ENCODE measurements at regions not wholly inside any gene's neighbourhood (a gene's known extent, or its start where the extent isn't known, plus 50 kb on each side); places are given as distances from the start of the nearest gene placed in this dataset.

DNA sequence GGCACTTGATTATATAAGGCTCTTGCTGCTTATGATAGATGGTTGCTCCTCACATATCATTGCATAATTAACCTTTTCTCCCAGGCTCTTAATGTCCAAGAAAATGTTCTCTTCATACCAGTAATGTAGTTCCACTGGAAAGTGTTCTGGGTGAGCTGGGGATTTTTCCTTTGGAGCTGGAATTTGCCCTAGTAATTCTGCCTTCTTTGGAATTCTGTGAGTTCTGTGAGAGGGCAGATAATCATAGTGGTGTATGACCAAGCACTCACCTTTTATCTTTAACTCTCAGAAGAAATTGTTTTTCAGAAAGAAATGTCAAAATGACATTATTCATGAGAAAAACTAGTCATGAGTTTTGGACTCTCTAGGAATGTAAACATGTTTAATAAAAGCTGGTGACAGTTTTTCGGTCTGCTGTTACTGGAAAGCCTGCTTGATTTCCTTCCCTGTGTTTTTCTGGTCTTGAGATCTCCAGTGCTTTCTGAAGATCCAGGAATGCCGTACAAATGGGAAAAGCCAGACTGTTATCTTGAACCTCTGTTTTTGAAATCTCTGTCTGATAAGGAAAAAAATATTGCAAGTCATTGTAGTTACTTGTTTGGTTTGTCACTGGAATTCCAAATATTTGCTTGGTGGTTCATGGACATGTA is 148.3 kb upstream of the PRPS1L1 start:
- H3K4me2 ChIP-seq (ENCODE audit: low read length): no peak overlapping the region
- ChIA-PET RAD21 (ENCODE audit: low non-redundant PET in 1 of 2, low total read pairs in 2 of 2, uncharacterized antibody in 2 of 2, unreplicated experiment in 2 of 2) (no interaction called here), CTCF (no interaction called here), POLR2A (no interaction called here)
- intact Hi-C loops (cut with micrococcal nuclease): no loop called here
- H3K79me2 ChIP-seq (ENCODE audit: insufficient read depth, low read length): no peaks in the 10 kb centered on the region
- no TSS peak for BruUV-seq (replicated peaks)
- no peaks in the 10 kb centered on the region for H4K20me1 ChIP-seq (ENCODE audit: insufficient read depth)
- H3K4me1 ChIP-seq (ENCODE audit: control insufficient read depth in 1 of 2, insufficient read depth in 2 of 2, low read length in 2 of 2): no peaks in the 10 kb centered on the region
- H3K9me3 ChIP-seq (ENCODE audit: control insufficient read depth in 1 of 2, insufficient read depth in 1 of 2, low read depth in 1 of 2, low read length in 2 of 2): no peaks in the 10 kb centered on the region
- H3K9ac ChIP-seq (ENCODE audit: low read length): no peak overlapping the region
- H3K27me3 ChIP-seq (ENCODE audit: insufficient read depth, low read length): no peaks in the 10 kb centered on the region
- ATAC-seq (no peak), DNase-seq (ENCODE audit: low read depth, low spot score) (no peak)
- no peak overlapping the region for H3K4me3 ChIP-seq (replicated peaks in 1 of 2; ENCODE audit: low read depth in 1 of 2, low read length in 2 of 2)
- H3K36me3 ChIP-seq (ENCODE audit: control insufficient read depth in 1 of 2, insufficient read depth in 2 of 2, low read length in 2 of 2): no peaks in the 10 kb centered on the region
- H3K9me2 ChIP-seq (ENCODE audit: insufficient read depth): no peaks in the 10 kb centered on the region
- TF ChIP-seq SP1 (IDR thresholded peaks at IDR 0.05; ENCODE audit: low read depth) (no peak), EGR1 (IDR thresholded peaks at IDR 0.05; ENCODE audit: low read depth) (no peak), EZH2 (IDR thresholded peaks at IDR 0.05) (no peak), CBX3 (IDR thresholded peaks at IDR 0.05; ENCODE audit: low read depth) (no peak), YY1 (IDR thresholded peaks at IDR 0.05; ENCODE audit: extremely low read depth, insufficient replicate concordance, low read depth, low read length) (no peak)
- TF ChIP-seq, protein P1, sequence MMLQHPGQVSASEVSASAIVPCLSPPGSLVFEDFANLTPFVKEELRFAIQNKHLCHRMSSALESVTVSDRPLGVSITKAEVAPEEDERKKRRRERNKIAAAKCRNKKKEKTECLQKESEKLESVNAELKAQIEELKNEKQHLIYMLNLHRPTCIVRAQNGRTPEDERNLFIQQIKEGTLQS (IDR thresholded peaks at IDR 0.05): no peak
- H2AFZ ChIP-seq (ENCODE audit: low read depth, low read length, poor library complexity, severe bottlenecking): no peak overlapping the region
- H3K27ac ChIP-seq (ENCODE audit: low read depth, low read length): no peak overlapping the region

DNA sequence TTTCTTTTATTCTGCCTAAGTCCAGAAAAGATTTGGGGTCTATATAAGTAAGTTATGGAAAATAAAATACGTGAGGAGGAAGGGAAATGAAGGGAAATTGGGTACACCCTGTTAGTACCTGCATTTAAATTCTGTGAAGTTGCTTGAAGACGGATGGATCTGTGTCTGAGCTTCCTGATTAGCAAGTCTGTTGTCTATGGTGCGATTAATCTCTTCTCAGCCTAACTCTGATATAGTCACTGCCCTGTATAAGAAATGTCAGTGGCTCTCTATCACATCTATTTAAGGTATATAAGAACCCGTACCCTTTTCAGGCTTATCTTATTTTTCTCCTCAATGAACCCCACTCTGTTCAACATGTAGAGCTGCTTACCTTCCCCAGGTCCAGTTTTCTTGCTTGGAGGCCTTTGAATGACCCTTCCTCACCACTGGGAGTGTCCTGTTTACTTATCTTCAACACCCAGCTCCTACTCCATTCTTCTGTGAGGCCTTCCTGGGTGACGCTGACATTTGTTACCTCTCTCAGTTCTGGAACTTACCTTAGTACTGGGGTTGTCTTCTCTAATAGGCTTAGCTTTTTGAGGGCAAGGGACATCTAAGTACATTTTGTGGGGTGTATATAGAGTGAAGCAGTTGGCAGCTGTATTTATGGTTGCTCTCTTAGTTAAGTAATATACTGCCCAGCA is 149.6 kb upstream of the PRPS1L1 start:
- no peak for DNase-seq (ENCODE audit: low read depth, low spot score)
- POLR2A ChIA-PET: no interaction called here
- H3K27ac ChIP-seq (ENCODE audit: low read depth, low read length): no peak overlapping the region
- H3K9me3 ChIP-seq (ENCODE audit: control insufficient read depth in 1 of 2, insufficient read depth in 1 of 2, low read depth in 1 of 2, low read length in 2 of 2): no peaks in the 10 kb centered on the region
- no peaks in the 10 kb centered on the region for H3K4me1 ChIP-seq (ENCODE audit: control insufficient read depth in 1 of 2, insufficient read depth in 2 of 2, low read length in 2 of 2)
- H3K36me3 ChIP-seq (ENCODE audit: control insufficient read depth in 1 of 2, insufficient read depth in 2 of 2, low read length in 2 of 2): no peaks in the 10 kb centered on the region
- H3K9me2 ChIP-seq (ENCODE audit: insufficient read depth): no peaks in the 10 kb centered on the region
- no peak overlapping the region for H3K4me2 ChIP-seq (ENCODE audit: low read length)
- no peak overlapping the region for H3K4me3 ChIP-seq (replicated peaks in 1 of 2; ENCODE audit: low read depth in 1 of 2, low read length in 2 of 2)
- intact Hi-C loops (cut with micrococcal nuclease): no loop called here
- H2AFZ ChIP-seq (ENCODE audit: low read depth, low read length, poor library complexity, severe bottlenecking): no peak overlapping the region
- no peak overlapping the region for H3K9ac ChIP-seq (ENCODE audit: low read length)
- no peak for ATAC-seq
- no peaks in the 10 kb centered on the region for H3K27me3 ChIP-seq (ENCODE audit: insufficient read depth, low read length)
- no peaks in the 10 kb centered on the region for H4K20me1 ChIP-seq (ENCODE audit: insufficient read depth)
- no TSS peak for BruUV-seq (replicated peaks)
- TF ChIP-seq ZFX (IDR thresholded peaks at IDR 0.05): no peak
- TF ChIP-seq YY1 (IDR thresholded peaks at IDR 0.05; ENCODE audit: extremely low read depth, insufficient replicate concordance, low read depth, low read length): no peak
- TF ChIP-seq EZH2phosphoT487 (IDR thresholded peaks at IDR 0.05; ENCODE audit: borderline replicate concordance): no peak
- no peak for TF ChIP-seq RAD21 (IDR thresholded peaks at IDR 0.05; ENCODE audit: low read depth)
- TF ChIP-seq SP1 (IDR thresholded peaks at IDR 0.05; ENCODE audit: low read depth): no peak
- no peak for TF ChIP-seq SIN3A (IDR thresholded peaks at IDR 0.05; ENCODE audit: low read depth)
- RAD21 ChIA-PET (ENCODE audit: low non-redundant PET in 1 of 2, low total read pairs in 2 of 2, uncharacterized antibody in 2 of 2, unreplicated experiment in 2 of 2): no interaction called here
- H3K79me2 ChIP-seq (ENCODE audit: insufficient read depth, low read length): no peaks in the 10 kb centered on the region
- CTCF ChIA-PET: no interaction called here
